WTC11 (cell line): ENCODE measurements at regions not wholly inside any gene's neighbourhood (a gene's known extent, or its start where the extent isn't known, plus 50 kb on each side); places are given as distances from the start of the nearest gene placed in this dataset.
"Not testable (repeated sequence)": the region's sequence is repeated elsewhere in the genome, so short reads cannot be mapped to it uniquely, and the experiment has no call there.

Experiments
- ATAC-seq: fragments of 200-7000 bp; cut with Tn5 transposase; 2 replicates; pipeline ENCODE4 v1.10.0; 2021; ENCODE audit warnings: mild to moderate bottlenecking, moderate library complexity
- CTCF ChIA-PET: fragments of 300-600 bp; sonication (Branson Sonifier 250); formaldehyde crosslinking; loops from one replicate; lab custom pipeline; 2021; ENCODE audit warnings: antibody characterized with exemption; lab: Charles Lee
- POLR2A ChIA-PET: fragments of 350-600 bp; sonication (Branson Sonifier 250); formaldehyde crosslinking; loops from one replicate; lab custom pipeline; 2021; ENCODE audit warnings: antibody characterized with exemption; lab: Charles Lee
- DNase-seq: peaks from one replicate; pipeline ENCODE4 v3.0.0; 2021; ENCODE audit warnings: low spot score
- H3K27ac Mint-ChIP-seq: 2 replicates; pipeline ENCODE4 v1.8.0; 2021; ENCODE audit warnings: mixed read lengths
- H3K27me3 Mint-ChIP-seq: 2 replicates; pipeline ENCODE4 v1.8.0; 2021; ENCODE audit warnings: low read depth, mild to moderate bottlenecking, moderate library complexity, mixed read lengths
- H3K36me3 Mint-ChIP-seq: 2 replicates; pipeline ENCODE4 v1.8.0; 2021; ENCODE audit warnings: mixed read lengths
- H3K4me1 Mint-ChIP-seq: 2 replicates; pipeline ENCODE4 v1.8.0; 2022; ENCODE audit warnings: mixed read lengths
- H3K4me3 Mint-ChIP-seq: 2 replicates; pipeline ENCODE4 v1.8.0; 2021; ENCODE audit warnings: mild to moderate bottlenecking, moderate library complexity, mixed read lengths
- H3K9me3 Mint-ChIP-seq: 2 replicates; pipeline ENCODE4 v1.8.0; 2021; ENCODE audit warnings: mixed read lengths
- ARID4B ChIP-seq: sonication (generic); formaldehyde crosslinking; IDR thresholded peaks from 2 replicates; pipeline ENCODE4 v1.8.0; 2023; ENCODE audit warnings: missing genetic modification reagents, mild to moderate bottlenecking, borderline replicate concordance
- ATF3 ChIP-seq: sonication (generic); formaldehyde crosslinking; conservative IDR thresholded peaks from 2 replicates; pipeline ENCODE4 v1.8.1; 2022; ENCODE audit warnings: mild to moderate bottlenecking, missing genetic modification reagents
- CREB1 ChIP-seq: sonication (generic); formaldehyde crosslinking; IDR thresholded peaks from 2 replicates; pipeline ENCODE4 v1.8.0; 2023; ENCODE audit warnings: mild to moderate bottlenecking, missing genetic modification reagents
- CTCF ChIP-seq: fragments of 200-600 bp; IDR thresholded peaks from 2 replicates; pipeline ENCODE4 v1.8.0; 2022; ENCODE audit warnings: antibody characterized with exemption
- EMX1 ChIP-seq: fragments of 250-450 bp; sonication (Bioruptor Pico); IDR thresholded peaks from 2 replicates; pipeline ENCODE4 v1.8.0; 2021; ENCODE audit warnings: mild to moderate bottlenecking
- ESRRA ChIP-seq: sonication (generic); formaldehyde crosslinking; IDR thresholded peaks from 2 replicates; pipeline ENCODE4 v1.8.1; 2022; ENCODE audit warnings: mild to moderate bottlenecking, missing genetic modification reagents, borderline replicate concordance
- HMGA2 ChIP-seq: fragments of 250-450 bp; sonication (Bioruptor Pico); IDR thresholded peaks from 2 replicates; pipeline ENCODE4 v1.4.0; 2021; ENCODE audit warnings: mild to moderate bottlenecking, moderate library complexity
- NFE2L1 ChIP-seq: sonication (generic); formaldehyde crosslinking; IDR thresholded peaks from 2 replicates; pipeline ENCODE4 v1.8.1; 2023; ENCODE audit warnings: missing genetic modification reagents
- NFYB ChIP-seq: sonication (generic); formaldehyde crosslinking; conservative IDR thresholded peaks from 2 replicates; pipeline ENCODE4 v1.8.0; 2022; ENCODE audit warnings: low read depth, missing genetic modification reagents
- PRRX2 ChIP-seq: fragments of 250-450 bp; sonication (Bioruptor Pico); IDR thresholded peaks from 2 replicates; pipeline ENCODE4 v1.8.0; 2021; ENCODE audit warnings: mild to moderate bottlenecking
- SP1 ChIP-seq: sonication (generic); formaldehyde crosslinking; conservative IDR thresholded peaks from 2 replicates; pipeline ENCODE4 v1.8.1; 2022; ENCODE audit warnings: missing genetic modification reagents
- USF2 ChIP-seq: sonication (generic); formaldehyde crosslinking; IDR thresholded peaks from 2 replicates; pipeline ENCODE4 v1.8.1; 2023; ENCODE audit warnings: mild to moderate bottlenecking, missing genetic modification reagents, moderate library complexity
- ZNF671 ChIP-seq: fragments of 250-450 bp; sonication (Bioruptor Pico); IDR thresholded peaks from 2 replicates; pipeline ENCODE4 v1.8.0; 2021; ENCODE audit warnings: mild to moderate bottlenecking
- ZSCAN18 ChIP-seq: fragments of 250-450 bp; sonication (Bioruptor Pico); IDR thresholded peaks from 2 replicates; pipeline ENCODE4 v2.1.2; 2022; ENCODE audit warnings: mild to moderate bottlenecking, moderate library complexity

GRCh38 chr2:134056173-134056572 is 197.7 kb upstream of the MGAT5 start:
- ATAC-seq (no peak), DNase-seq (no peak)
- Mint-ChIP-seq H3K9me3 (peaks cover 25% of the 10 kb centered on the region), H3K27ac (no peak overlapping the region), H3K4me3 (no peak overlapping the region), H3K4me1 (0 out of 2 replicates have a peak, but pooled peaks cover 2% of the 10 kb centered on the region), H3K27me3 (peaks cover 2% of the 10 kb centered on the region; the same call in 1 of the 2 replicates), H3K36me3 (peaks cover 8% of the 10 kb centered on the region)
- ChIA-PET POLR2A (no interaction called here), CTCF (no interaction called here)
- TF ChIP-seq EMX1 (CRISPR knock-in tag) (no peak), CREB1 (no peak), SP1 (CRISPR knock-in tag) (no peak), CTCF (no peak), USF2 (CRISPR knock-in tag) (no peak), NFYB (CRISPR knock-in tag) (no peak), ESRRA (CRISPR knock-in tag) (no peak), NFE2L1 (CRISPR knock-in tag) (no peak), ZSCAN18 (CRISPR knock-in tag) (no peak), PRRX2 (no peak), ATF3 (CRISPR knock-in tag) (no peak), ARID4B (CRISPR knock-in tag) (no peak), HMGA2 (CRISPR knock-in tag) (no peak), ZNF671 (CRISPR knock-in tag) (no peak)

- peaks cover 49% of the 10 kb centered on the region for H3K9me3 Mint-ChIP-seq
- POLR2A ChIA-PET, H3K27ac Mint-ChIP-seq, ATAC-seq, H3K4me3 Mint-ChIP-seq, CTCF ChIA-PET, H3K4me1 Mint-ChIP-seq, DNase-seq: not testable (repeated sequence)
- peaks cover 28% of the 10 kb centered on the region for H3K36me3 Mint-ChIP-seq
- peaks cover 14% of the 10 kb centered on the region for H3K27me3 Mint-ChIP-seq
These were observed 192.8 kb upstream of the MGAT5 start for GRCh38 chr2:134061066-134061465.

GRCh38 chr2:134062235-134062634 is 191.6 kb upstream of the MGAT5 start:
- H3K27ac Mint-ChIP-seq, H3K4me1 Mint-ChIP-seq, CTCF ChIA-PET, ATAC-seq, DNase-seq, POLR2A ChIA-PET, H3K4me3 Mint-ChIP-seq: not testable (repeated sequence)
- Mint-ChIP-seq H3K36me3 (peaks cover 28% of the 10 kb centered on the region), H3K9me3 (peaks cover 50% of the 10 kb centered on the region), H3K27me3 (peaks cover 15% of the 10 kb centered on the region)

- H3K4me1 Mint-ChIP-seq, POLR2A ChIA-PET, ATAC-seq: not testable (repeated sequence)
These were observed 190.0 kb upstream of the MGAT5 start for GRCh38 chr2:134063916-134064315.

More at GRCh38 chr2:134063916-134064315, 190.0 kb upstream of the MGAT5 start:
- H3K4me3 Mint-ChIP-seq, CTCF ChIA-PET, H3K27ac Mint-ChIP-seq, DNase-seq: not testable (repeated sequence)
- H3K36me3 Mint-ChIP-seq, result peaks cover 28% of the 10 kb centered on the region
- H3K27me3 Mint-ChIP-seq, result peaks cover 15% of the 10 kb centered on the region
- H3K9me3 Mint-ChIP-seq, result peaks cover 43% of the 10 kb centered on the region
